HL-60 (cell line): ENCODE measurements at regions not wholly inside any gene's neighbourhood (a gene's known extent, or its start where the extent isn't known, plus 50 kb on each side); places are given as distances from the start of the nearest gene placed in this dataset.

ENCODE experiments used
- CTCF ChIP-seq: IDR thresholded peaks from one replicate; pipeline ENCODE4 v1.5.1; 2011; ENCODE audit warnings: low read length, control low read depth, inconsistent platforms; ENCODE audit not compliant: insufficient read depth
- GABPA ChIP-seq: IDR thresholded peaks from 2 replicates; pipeline ENCODE4 v1.6.1; 2012; ENCODE audit warnings: low read depth

GRCh38 chr12:88266806-88267360, 124.8 kb downstream of the TMTC3 start:
- no peak for TF ChIP-seq GABPA
- no peak for TF ChIP-seq CTCF
